ENCODE measurements at regions not wholly inside any gene's neighbourhood (a gene's known extent, or its start where the extent isn't known, plus 50 kb on each side); places are given as distances from the start of the nearest gene placed in this dataset.
A peak's percentile ranks its signal among the peaks of the same experiment; 100 is the strongest.

DNA sequence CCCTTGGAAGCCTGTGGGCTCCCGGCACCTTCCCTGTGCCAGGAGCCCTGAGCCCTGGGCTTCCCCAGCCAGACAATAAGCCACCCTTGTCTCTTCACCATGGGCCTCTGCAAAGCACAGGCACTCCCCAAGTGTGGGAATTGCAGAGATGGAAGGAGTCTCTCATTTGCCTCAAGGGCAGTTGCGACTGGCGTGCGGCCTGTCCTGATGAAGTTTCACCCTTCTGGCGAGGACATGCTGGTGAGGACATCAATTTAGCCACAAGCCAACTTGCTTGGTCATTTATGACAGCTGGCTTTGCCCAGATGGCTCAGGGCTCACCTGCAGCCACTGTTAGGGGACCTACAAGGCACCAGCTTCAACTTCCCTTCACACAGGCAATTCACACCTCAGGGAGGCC lies 180.2 kb downstream of the ANAPC1 start:
- Histone ChIP-seq H3K9me1 (replicated peaks; ENCODE audit: control insufficient read depth, extremely low read depth, insufficient read depth, low read length) (no peaks in the 10 kb centered on the region), H3K4me3 (replicated peaks in 1 of 3; ENCODE audit: insufficient read depth in 1 of 3, low read depth in 1 of 3, low read length in 3 of 3) (no peak overlapping the region), H2AFZ (ENCODE audit: low read depth, low read length) (no peak overlapping the region), H3K79me2 (ENCODE audit: control insufficient read depth, insufficient read depth, low read length) (no peaks in the 10 kb centered on the region), H3K9ac (replicated peaks; ENCODE audit: extremely low read depth, insufficient read depth, low read length) (no peak overlapping the region), H3K9me3 (replicated peaks; ENCODE audit: control insufficient read depth, insufficient read depth, low read length) (no peaks in the 10 kb centered on the region), H3K27me3 (ENCODE audit: control insufficient read depth in 2 of 2, insufficient read depth in 2 of 2, low read length in 2 of 2) (no peaks in the 10 kb centered on the region), H3K4me1 (ENCODE audit: control insufficient read depth, extremely low read depth, insufficient read depth, low read length) (peaks cover 33% of the 10 kb centered on the region), H3K36me3 (ENCODE audit: control insufficient read depth in 2 of 2, extremely low read depth in 1 of 2, insufficient read depth in 2 of 2, low read length in 2 of 2) (no peaks in the 10 kb centered on the region), H4K20me1 (replicated peaks; ENCODE audit: control insufficient read depth, extremely low read depth, insufficient read depth, low read length) (no peaks in the 10 kb centered on the region), H3K4me2 (ENCODE audit: insufficient read depth, low read length) (no peak overlapping the region), H3K27ac (ENCODE audit: insufficient read depth, low read depth, low read length) (no peak overlapping the region)
- BruUV-seq (replicated peaks), result no TSS peak
- ChIA-PET CTCF (interaction anchor here (1.9 kb wide), 1 partner anchor 891 kb away, joined by 5 read pairs; no protein-coding TSS in a partner anchor), POLR2A (interaction anchor here (1.5 kb wide), 1 partner anchor 583 kb away, joined by 3 read pairs; the partner anchor contains the start of gene BCL2L11)
- TF ChIP-seq, protein P1, sequence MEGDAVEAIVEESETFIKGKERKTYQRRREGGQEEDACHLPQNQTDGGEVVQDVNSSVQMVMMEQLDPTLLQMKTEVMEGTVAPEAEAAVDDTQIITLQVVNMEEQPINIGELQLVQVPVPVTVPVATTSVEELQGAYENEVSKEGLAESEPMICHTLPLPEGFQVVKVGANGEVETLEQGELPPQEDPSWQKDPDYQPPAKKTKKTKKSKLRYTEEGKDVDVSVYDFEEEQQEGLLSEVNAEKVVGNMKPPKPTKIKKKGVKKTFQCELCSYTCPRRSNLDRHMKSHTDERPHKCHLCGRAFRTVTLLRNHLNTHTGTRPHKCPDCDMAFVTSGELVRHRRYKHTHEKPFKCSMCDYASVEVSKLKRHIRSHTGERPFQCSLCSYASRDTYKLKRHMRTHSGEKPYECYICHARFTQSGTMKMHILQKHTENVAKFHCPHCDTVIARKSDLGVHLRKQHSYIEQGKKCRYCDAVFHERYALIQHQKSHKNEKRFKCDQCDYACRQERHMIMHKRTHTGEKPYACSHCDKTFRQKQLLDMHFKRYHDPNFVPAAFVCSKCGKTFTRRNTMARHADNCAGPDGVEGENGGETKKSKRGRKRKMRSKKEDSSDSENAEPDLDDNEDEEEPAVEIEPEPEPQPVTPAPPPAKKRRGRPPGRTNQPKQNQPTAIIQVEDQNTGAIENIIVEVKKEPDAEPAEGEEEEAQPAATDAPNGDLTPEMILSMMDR (IDR thresholded peaks at IDR 0.05; ENCODE audit: extremely low read depth in 1 of 2, insufficient read depth in 1 of 2, low read depth in 1 of 2, low read length in 2 of 2), result no peak
- TF ChIP-seq FOS (IDR thresholded peaks at IDR 0.05; ENCODE audit: borderline replicate concordance, insufficient read depth, low read length), result no peak
- no peak for TF ChIP-seq POLR2A (IDR thresholded peaks at IDR 0.05; ENCODE audit: low read depth, low read length)
- no peak for TF ChIP-seq MYC (IDR thresholded peaks at IDR 0.05; ENCODE audit: low read depth, low read length)
- no peak for TF ChIP-seq JUN (IDR thresholded peaks at IDR 0.05; ENCODE audit: borderline replicate concordance, insufficient read depth, insufficient read length, low read depth)
- TF ChIP-seq, protein P2, sequence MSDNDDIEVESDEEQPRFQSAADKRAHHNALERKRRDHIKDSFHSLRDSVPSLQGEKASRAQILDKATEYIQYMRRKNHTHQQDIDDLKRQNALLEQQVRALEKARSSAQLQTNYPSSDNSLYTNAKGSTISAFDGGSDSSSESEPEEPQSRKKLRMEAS (IDR thresholded peaks at IDR 0.05; ENCODE audit: insufficient read depth, insufficient read length), result no peak
- intact Hi-C loops (cut with micrococcal nuclease) (loop anchor here (2.0 to 5.0 kb wide), 2 partner anchors 631 to 893 kb away; no protein-coding TSS in a partner anchor), dilution Hi-C loops (cut with MboI; ENCODE audit: extremely low pct_ligation_motif_present, low sequenced_read_pairs) (no loop called here)
- FAIRE-seq (peak; percentile 33), DNase-seq (ENCODE audit: low read depth, low spot score) (no peak)

DNA sequence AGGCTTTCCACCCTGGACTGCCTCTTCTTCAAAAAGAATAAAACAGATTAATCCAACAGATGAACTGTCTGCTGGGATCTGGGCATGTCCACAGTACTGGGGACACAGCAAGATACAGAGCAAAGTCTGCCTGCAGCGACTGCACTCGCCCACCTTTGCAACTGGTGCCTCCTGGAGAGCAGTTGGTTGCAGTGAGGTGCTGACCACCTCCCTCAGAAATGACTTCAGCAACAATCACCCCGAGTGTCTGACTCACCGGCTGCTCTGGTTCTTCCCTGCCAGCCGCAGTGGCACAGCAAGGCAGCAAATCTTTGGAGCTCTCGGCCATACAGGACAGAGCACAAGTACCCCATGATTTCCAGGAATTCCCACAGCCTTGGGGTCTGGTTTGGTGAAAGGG lies 179.7 kb downstream of the ANAPC1 start:
- DNase-seq (ENCODE audit: low read depth, low spot score) (no peak), FAIRE-seq (no peak)
- no peak overlapping the region for H2AFZ ChIP-seq (ENCODE audit: low read depth, low read length)
- H3K36me3 ChIP-seq (ENCODE audit: control insufficient read depth in 2 of 2, extremely low read depth in 1 of 2, insufficient read depth in 2 of 2, low read length in 2 of 2), result no peaks in the 10 kb centered on the region
- H3K4me2 ChIP-seq (ENCODE audit: insufficient read depth, low read length), result no peak overlapping the region
- H3K4me1 ChIP-seq (ENCODE audit: control insufficient read depth, extremely low read depth, insufficient read depth, low read length), result peaks cover 29% of the 10 kb centered on the region
- TF ChIP-seq EZH2 (IDR thresholded peaks at IDR 0.05; ENCODE audit: borderline replicate concordance, low read depth, low read length, severe bottlenecking), result no peak
- TF ChIP-seq FOS (IDR thresholded peaks at IDR 0.05; ENCODE audit: borderline replicate concordance, insufficient read depth, low read length), result peak; percentile 37
- H3K9ac ChIP-seq (replicated peaks; ENCODE audit: extremely low read depth, insufficient read depth, low read length), result no peak overlapping the region
- dilution Hi-C loops (cut with MboI; ENCODE audit: extremely low pct_ligation_motif_present, low sequenced_read_pairs) (no loop called here), intact Hi-C loops (cut with micrococcal nuclease) (loop anchor here (5.0 kb wide), 1 partner anchor 632 kb away; no protein-coding TSS in a partner anchor)
- no peaks in the 10 kb centered on the region for H3K9me1 ChIP-seq (replicated peaks; ENCODE audit: control insufficient read depth, extremely low read depth, insufficient read depth, low read length)
- no peaks in the 10 kb centered on the region for H3K9me3 ChIP-seq (replicated peaks; ENCODE audit: control insufficient read depth, insufficient read depth, low read length)
- POLR2A ChIA-PET, result no interaction called here
- CTCF ChIA-PET, result no interaction called here
- H3K79me2 ChIP-seq (ENCODE audit: control insufficient read depth, insufficient read depth, low read length), result no peaks in the 10 kb centered on the region
- H4K20me1 ChIP-seq (replicated peaks; ENCODE audit: control insufficient read depth, extremely low read depth, insufficient read depth, low read length), result no peaks in the 10 kb centered on the region
- H3K27me3 ChIP-seq (ENCODE audit: control insufficient read depth in 2 of 2, insufficient read depth in 2 of 2, low read length in 2 of 2), result no peaks in the 10 kb centered on the region
- H3K27ac ChIP-seq (ENCODE audit: insufficient read depth, low read depth, low read length), result no peak overlapping the region
- H3K4me3 ChIP-seq (replicated peaks in 1 of 3; ENCODE audit: insufficient read depth in 1 of 3, low read depth in 1 of 3, low read length in 3 of 3), result no peak overlapping the region
- no TSS peak for BruUV-seq (replicated peaks)
